Heart right ventricle (tissue), 16 donors: ENCODE measurements at regions not wholly inside any gene's neighbourhood (a gene's known extent, or its start where the extent isn't known, plus 50 kb on each side); places are given as distances from the start of the nearest gene placed in this dataset.

Experiments
- ATAC-seq, 8 donors: fragments of 200-7000 bp; cut with Tn5 transposase; one replicate each; pipeline ENCODE4 v1.9.1; 2020; ENCODE audit warnings: mild to moderate bottlenecking in 8 of 8, moderate library complexity in 8 of 8, moderate number of reproducible peaks in 1 of 8
- DNase-seq, 2 donors: peaks; one replicate each; pipeline ENCODE4 v3.0.0-alpha.2; 2020
- H3K27ac ChIP-seq, 10 donors: fragments of 200-600 bp; sonication (generic) in 2 of 10; one replicate each; pipeline versions ENCODE4 v1.5.0 to v1.8.0; 2020 to 2022; ENCODE audit warnings: mild to moderate bottlenecking in 3 of 10
- H3K27me3 ChIP-seq, 7 donors: fragments of 200-600 bp; one replicate each; pipeline ENCODE4 v1.8.0; 2021 to 2022; ENCODE audit warnings: mild to moderate bottlenecking in 2 of 7
- H3K36me3 ChIP-seq, 9 donors: fragments of 200-600 bp; sonication (generic) in 1 of 9; one replicate each; pipeline versions ENCODE4 v1.5.0 to v1.8.0; 2020 to 2022; ENCODE audit warnings: mild to moderate bottlenecking in 2 of 9
- H3K4me1 ChIP-seq, 9 donors: fragments of 200-600 bp; sonication (generic) in 1 of 9; one replicate each; pipeline versions ENCODE4 v1.5.0 to v1.8.0; 2020 to 2022; ENCODE audit warnings: mild to moderate bottlenecking in 4 of 9
- H3K4me3 ChIP-seq, 10 donors: fragments of 200-600 bp; sonication (generic) in 2 of 10; one replicate each; pipeline versions ENCODE4 v1.5.0 to v1.8.0; 2020 to 2022; ENCODE audit warnings: mild to moderate bottlenecking in 7 of 10, moderate library complexity in 2 of 10
- H3K9me3 ChIP-seq, 11 donors: fragments of 200-600 bp in 10 of 11; sonication (generic) in 2 of 11; one replicate each; pipeline versions ENCODE4 v1.5.0 to v1.8.0; 2013 to 2022; ENCODE audit warnings: mild to moderate bottlenecking in 2 of 11, control low read depth in 1 of 11, moderate library complexity in 1 of 11
- CTCF ChIP-seq, 9 donors: fragments of 200-600 bp; sonication (generic) in 2 of 9; IDR thresholded peaks; one replicate each; pipeline versions ENCODE4 v1.5.0 to v1.8.0; 2021 to 2022; ENCODE audit warnings: antibody characterized with exemption in 9 of 9, mild to moderate bottlenecking in 5 of 9, moderate library complexity in 1 of 9
- WGBS, 2 donors: extraction: QIAGEN DNeasy Blood & Tissue Kit; methylation state at CpG; one replicate each; pipeline ENCODE4 v1.1.7; 2013; ENCODE audit warnings: inconsistent platforms in 1 of 2; 5-methylcytosine and 5-hydroxymethylcytosine counted together
- intact Hi-C, 10 donors: fragments of 100-400 bp; cut with DNase I; formaldehyde crosslinking; loops; one replicate each; pipeline versions ENCODE4 v1.11.1 to v1.14.2; 2022
- donor health status: Arrhythmogenic right ventricular cardiomyopathy.
- donor health status: ischemic (EF 13 %, LVEDD 7.1; RV severe dilation, severe dysfunction).
- donor health status: healthy with polysubstance abuse.
- donor health status: DM: no; HTN: yes; CAD: no.
- donor health status: DM: no; HTN: no; CAD: no.
- donor health status: ischemic (EF 25% LVEDD 6.9; RV normal size, moderate dysfunction).
- donor health status: ischemic (EF 25% LVEDD 5.7; RV mildly dilated, moderate dysfunction).
- donor health status: healthy.
- donor health status: DM: yes; HTN: yes; CAD: no.
- donor health status: Ischemic cardiomyopathy.
- donor health status: ischemic (EF 35%, LVEDD 5.7; RV mildly dilated, moderate dysfunction).
- donor health status: nonischemic (EF 11% LVEDD 7.7; RV severe dilation, severe dysfunction).
- donor health status: DM: yes; HTN: yes; CAD: no.
- donor health status: PGD.
- donor health status: ischemic (EF 29% LVEDD 5.4; RV normal size, mild dysfunction).
- donor health status: nonischemic (EF 23%, LVEDD 6.1; RV moderate dilation, normal function).

GRCh38 chr2:242034996-242035814 is 165.7 kb downstream of the RTP5 start:
- ATAC-seq (no peak), DNase-seq (no peak)
- Histone ChIP-seq H3K27ac (no peak overlapping the region), H3K4me1 (no peaks in the 10 kb centered on the region), H3K9me3 (no peaks in the 10 kb centered on the region), H3K27me3 (peaks cover 0 to 66% (median 31%) of the 10 kb centered on the region in 7 donors), H3K4me3 (no peak overlapping the region), H3K36me3 (no peaks in the 10 kb centered on the region)
- 81 to 90% methylated on average over 37 of the region's 37 CpGs for WGBS, 2 donors
- TF ChIP-seq CTCF (IDR thresholded peaks at IDR 0.05) = no peak
- intact Hi-C loops = no loop called here

- peak in 1 of 8 donors; percentile 23 for ATAC-seq
- WGBS, 2 donors = 83 to 86% methylated on average over 17 of the region's 17 CpGs
- intact Hi-C loops = no loop called here
- Histone ChIP-seq H3K4me1 (no peaks in the 10 kb centered on the region), H3K27ac (no peak overlapping the region), H3K4me3 (no peak overlapping the region), H3K27me3 (peaks cover 0 to 73% (median 32%) of the 10 kb centered on the region in 7 donors), H3K9me3 (no peaks in the 10 kb centered on the region), H3K36me3 (no peaks in the 10 kb centered on the region)
- no peak for DNase-seq
- TF ChIP-seq CTCF (IDR thresholded peaks at IDR 0.05) = no peak
Observed at GRCh38 chr2:242035858-242036652, 166.5 kb downstream of the RTP5 start.

- Histone ChIP-seq H3K27me3 (peaks cover 0 to 76% (median 34%) of the 10 kb centered on the region in 7 donors), H3K36me3 (no peaks in the 10 kb centered on the region), H3K9me3 (no peaks in the 10 kb centered on the region), H3K4me3 (no peak overlapping the region), H3K27ac (no peak overlapping the region), H3K4me1 (no peaks in the 10 kb centered on the region)
- intact Hi-C loops = no loop called here
- ATAC-seq (no peak), DNase-seq (no peak)
- WGBS, 2 donors = 68 to 72% methylated on average over 7 of the region's 7 CpGs
- no peak for TF ChIP-seq CTCF (IDR thresholded peaks at IDR 0.05)
Observed at GRCh38 chr2:242036653-242036950, 167.1 kb downstream of the RTP5 start.

GRCh38 chr2:242038166-242038927 is 168.8 kb downstream of the RTP5 start:
- DNase-seq (no peak), ATAC-seq (no peak)
- TF ChIP-seq CTCF (IDR thresholded peaks at IDR 0.05) = no peak
- Histone ChIP-seq H3K27me3 (peaks cover 0 to 73% (median 38%) of the 10 kb centered on the region in 7 donors), H3K36me3 (no peaks in the 10 kb centered on the region), H3K4me1 (no peaks in the 10 kb centered on the region), H3K4me3 (no peak overlapping the region), H3K27ac (no peak overlapping the region), H3K9me3 (no peaks in the 10 kb centered on the region)
- WGBS, 2 donors = 86 to 88% methylated on average over 20 of the region's 20 CpGs
- intact Hi-C loops = no loop called here
